ENCODE measurements at regions not wholly inside any gene's neighbourhood (a gene's known extent, or its start where the extent isn't known, plus 50 kb on each side); places are given as distances from the start of the nearest gene placed in this dataset.

- TF ChIP-seq POLR2AphosphoS5 (IDR thresholded peaks at IDR 0.05) (no peak), CTCF (IDR thresholded peaks at IDR 0.05) (no peak), POLR2A (IDR thresholded peaks at IDR 0.05) (no peak), EP300 (IDR thresholded peaks at IDR 0.05; ENCODE audit: low read depth) (no peak)
Measured at GRCh38 chr16:49914657-49915056, 58.7 kb upstream of the ZNF423 start.

Data from transverse colon (tissue), 4 donors.